H1 (cell line): ENCODE measurements at regions not wholly inside any gene's neighbourhood (a gene's known extent, or its start where the extent isn't known, plus 50 kb on each side); places are given as distances from the start of the nearest gene placed in this dataset.

ENCODE experiments used
- CTCF ChIA-PET: fragments of 300-600 bp; sonication (Branson Sonifier 250); formaldehyde crosslinking; loops from one replicate; lab custom pipeline; 2021; ENCODE audit not compliant: partially characterized antibody; lab: Charles Lee
- POLR2A ChIA-PET: fragments of 300-600 bp; sonication (Branson Sonifier 250); formaldehyde crosslinking; loops from one replicate; lab custom pipeline; 2021; ENCODE audit warnings: inconsistent platforms; ENCODE audit not compliant: partially characterized antibody; lab: Charles Lee
- DNase-seq, 2 experiments: peaks; one replicate each; pipeline versions ENCODE4 v3.0.0 to v3.0.0-alpha.2; 2010 to 2022; ENCODE audit warnings: low spot score in 2 of 2, low read depth in 1 of 2, mixed read lengths in 1 of 2
- FAIRE-seq: peaks from 2 replicates; lab custom pipeline; 2011; peaks lifted over from hg19 to GRCh38; lab: Jason Lieb, UNC
- H2AFZ ChIP-seq: 2 replicates; pipeline ENCODE4 v1.8.1; 2012; ENCODE audit warnings: low read length, inconsistent platforms
- H2AK5ac ChIP-seq: 2 replicates; pipeline ENCODE4 v1.6.1; 2013; ENCODE audit warnings: low read depth, low read length
- H2BK120ac ChIP-seq: replicated peaks from 2 replicates; pipeline ENCODE3; 2013; ENCODE audit warnings: low read depth, low read length, inconsistent platforms
- H2BK12ac ChIP-seq: 2 replicates; pipeline ENCODE4 v1.6.1; 2013; ENCODE audit warnings: low read depth, low read length
- H2BK15ac ChIP-seq: 2 replicates; pipeline ENCODE4 v1.6.1; 2013; ENCODE audit warnings: low read length
- H2BK20ac ChIP-seq: 2 replicates; pipeline ENCODE4 v1.6.1; 2013; ENCODE audit warnings: low read length
- H2BK5ac ChIP-seq: 2 replicates; pipeline ENCODE4 v1.6.1; 2013; ENCODE audit warnings: low read depth, low read length
- H3K14ac ChIP-seq: 2 replicates; pipeline ENCODE4 v1.6.1; 2013; ENCODE audit warnings: inconsistent platforms; ENCODE audit not compliant: insufficient read length
- H3K18ac ChIP-seq: 2 replicates; pipeline ENCODE4 v1.6.1; 2013; ENCODE audit warnings: low read length; ENCODE audit errors: extremely low read depth
- H3K23ac ChIP-seq: 2 replicates; pipeline ENCODE4 v1.6.1; 2013; ENCODE audit warnings: inconsistent platforms; ENCODE audit not compliant: insufficient read length
- H3K23me2 ChIP-seq: 2 replicates; pipeline ENCODE4 v1.6.1; 2013; ENCODE audit warnings: low read depth, low read length
- H3K27ac ChIP-seq: 2 replicates; pipeline ENCODE4 v1.6.1; 2011; ENCODE audit warnings: low read depth, low read length, inconsistent platforms
- H3K27me3 ChIP-seq, 4 experiments: replicated peaks in 1 of 4; 1 replicate in 1 of 4; 2 replicates in 3 of 4; pipeline versions ENCODE4 v1.6.1 to v1.8.1; 2011 to 2013; ENCODE audit warnings: low read length in 3 of 4, mild to moderate bottlenecking in 3 of 4, inconsistent platforms in 2 of 4, mixed read lengths in 2 of 4, moderate library complexity in 1 of 4; ENCODE audit not compliant: control insufficient read depth in 3 of 4, insufficient read depth in 3 of 4; ENCODE audit errors: extremely low read depth in 1 of 4
- H3K36me3 ChIP-seq, 4 experiments: 2 replicates each; pipeline versions ENCODE4 v1.6.1 to v1.8.1; 2011 to 2013; ENCODE audit warnings: mild to moderate bottlenecking in 4 of 4, low read length in 3 of 4, moderate library complexity in 2 of 4, control low read depth in 1 of 4, inconsistent platforms in 1 of 4; ENCODE audit not compliant: insufficient read depth in 4 of 4, control insufficient read depth in 2 of 4
- H3K4ac ChIP-seq: replicated peaks from 2 replicates; pipeline ENCODE3; 2013; ENCODE audit warnings: low read length, low read depth, mixed read lengths, inconsistent platforms; ENCODE audit not compliant: insufficient read length
- H3K4me1 ChIP-seq, 4 experiments: replicated peaks in 1 of 4; 1 replicate in 1 of 4; 2 replicates in 3 of 4; pipeline versions ENCODE4 v1.6.1 to v1.8.1; 2011 to 2013; ENCODE audit warnings: low read length in 3 of 4, inconsistent platforms in 2 of 4, mixed read lengths in 1 of 4; ENCODE audit not compliant: insufficient read depth in 4 of 4, control insufficient read depth in 3 of 4
- H3K4me2 ChIP-seq, 2 experiments: 2 replicates each; pipeline versions ENCODE4 v1.6.1 to v1.8.1; 2011 to 2013; ENCODE audit warnings: low read depth in 2 of 2, low read length in 2 of 2, control low read depth in 1 of 2, inconsistent platforms in 1 of 2, mild to moderate bottlenecking in 1 of 2; ENCODE audit not compliant: insufficient read depth in 1 of 2
- H3K4me3 ChIP-seq, 4 experiments: fragments of 200-600, 300-600 bp in 1 of 4; sonication (generic), shearing (Covaris generic), sonication (Bioruptor Twin) in 1 of 4; 2 replicates each; pipeline versions ENCODE4 v1.5.1 to v1.8.1; 2011 to 2016; ENCODE audit warnings: low read length in 4 of 4, low read depth in 3 of 4, control low read depth in 2 of 4, inconsistent platforms in 2 of 4, mild to moderate bottlenecking in 2 of 4, mixed read lengths in 1 of 4, moderate library complexity in 1 of 4; ENCODE audit not compliant: insufficient read depth in 2 of 4; ENCODE audit errors: extremely low read depth in 1 of 4
- H3K56ac ChIP-seq: replicated peaks from 2 replicates; pipeline ENCODE3; 2013; ENCODE audit warnings: low read depth, mild to moderate bottlenecking, mixed read lengths, low read length, inconsistent platforms; ENCODE audit not compliant: insufficient read length
- H3K79me1 ChIP-seq: 2 replicates; pipeline ENCODE4 v1.6.1; 2013; ENCODE audit warnings: low read depth, low read length, control low read depth
- H3K79me2 ChIP-seq, 2 experiments: 2 replicates each; pipeline versions ENCODE4 v1.6.1 to v1.8.1; 2012 to 2013; ENCODE audit warnings: low read length in 2 of 2, mild to moderate bottlenecking in 2 of 2, inconsistent platforms in 1 of 2; ENCODE audit not compliant: insufficient read depth in 2 of 2, control insufficient read depth in 1 of 2
- H3K9ac ChIP-seq, 4 experiments: replicated peaks in 1 of 4; 1 replicate in 1 of 4; 2 replicates in 3 of 4; pipeline versions ENCODE4 v1.6.1 to v1.8.1; 2011 to 2013; ENCODE audit warnings: low read depth in 3 of 4, low read length in 3 of 4, control low read depth in 2 of 4, mild to moderate bottlenecking in 2 of 4, moderate library complexity in 2 of 4, inconsistent platforms in 1 of 4; ENCODE audit errors: extremely low read depth in 1 of 4
- H3K9me3 ChIP-seq, 2 experiments: 2 replicates each; pipeline versions ENCODE4 v1.6.1 to v1.8.1; 2012 to 2013; ENCODE audit warnings: mild to moderate bottlenecking in 2 of 2, moderate library complexity in 2 of 2, control low read depth in 1 of 2, inconsistent platforms in 1 of 2, low read depth in 1 of 2, low read length in 1 of 2, mixed read lengths in 1 of 2; ENCODE audit not compliant: insufficient read depth in 2 of 2
- H4K20me1 ChIP-seq, 2 experiments: replicated peaks in 1 of 2; 2 replicates each; pipeline versions ENCODE3 to v1.8.1; 2011 to 2013; ENCODE audit warnings: inconsistent platforms in 2 of 2, low read length in 2 of 2, mild to moderate bottlenecking in 1 of 2; ENCODE audit not compliant: insufficient read depth in 2 of 2, control insufficient read depth in 1 of 2
- H4K5ac ChIP-seq: 2 replicates; pipeline ENCODE4 v1.6.1; 2013; ENCODE audit warnings: low read length, low read depth, mixed read lengths, inconsistent platforms; ENCODE audit not compliant: insufficient read length
- H4K8ac ChIP-seq: 2 replicates; pipeline ENCODE4 v1.8.0; 2013; ENCODE audit warnings: mild to moderate bottlenecking, moderate library complexity, low read length, inconsistent platforms; ENCODE audit not compliant: insufficient read depth; ENCODE audit errors: extremely low read depth
- H4K91ac ChIP-seq: replicated peaks from 2 replicates; pipeline ENCODE3; 2013; ENCODE audit warnings: low read length, mixed read lengths, inconsistent platforms; ENCODE audit not compliant: insufficient read length
- CEBPB ChIP-seq: IDR thresholded peaks from 2 replicates; pipeline ENCODE4 v1.6.1; 2012; ENCODE audit warnings: low read depth, low read length
- CHD1 ChIP-seq: IDR thresholded peaks from 2 replicates; pipeline ENCODE4 v1.6.1; 2012; ENCODE audit warnings: low read depth, low read length, improper control_type of control experiment
- HDAC6 ChIP-seq: IDR thresholded peaks from one replicate; pipeline ENCODE4 v1.7.1; 2012; ENCODE audit warnings: low read depth, mild to moderate bottlenecking, inconsistent platforms, low read length, moderate library complexity
- POLR2A ChIP-seq, 2 experiments: IDR thresholded peaks; 1 replicate in 1 of 2; 2 replicates in 1 of 2; pipeline ENCODE4 v1.6.1; 2011; ENCODE audit warnings: low read depth in 2 of 2, low read length in 2 of 2, mild to moderate bottlenecking in 2 of 2; ENCODE audit errors: control extremely low read depth in 1 of 2
- RAD21 ChIP-seq, 2 experiments: IDR thresholded peaks in 1 of 2; conservative IDR thresholded peaks in 1 of 2; 2 replicates each; pipeline ENCODE4 v1.6.1; 2011; ENCODE audit warnings: low read depth in 2 of 2, low read length in 2 of 2, improper control_type of control experiment in 1 of 2, inconsistent platforms in 1 of 2, mild to moderate bottlenecking in 1 of 2, moderate library complexity in 1 of 2
- RFX5 ChIP-seq: IDR thresholded peaks from 2 replicates; pipeline ENCODE4 v1.6.1; 2011; ENCODE audit warnings: low read depth, low read length, improper control_type of control experiment, borderline replicate concordance
- RXRA ChIP-seq: IDR thresholded peaks from 2 replicates; pipeline ENCODE4 v1.6.1; 2011; ENCODE audit warnings: low read depth, mild to moderate bottlenecking, low read length, moderate library complexity; ENCODE audit not compliant: insufficient read depth
- SAP30 ChIP-seq: fragments of 300-600 bp; sonication (generic); IDR thresholded peaks from 2 replicates; pipeline ENCODE4 v1.7.1; 2012; ENCODE audit warnings: low read length, moderate library complexity, mild to moderate bottlenecking, inconsistent platforms; ENCODE audit not compliant: insufficient read depth, insufficient replicate concordance
- SIN3A ChIP-seq, 2 experiments: IDR thresholded peaks in 1 of 2; conservative IDR thresholded peaks in 1 of 2; 2 replicates each; pipeline ENCODE4 v1.6.1; 2011 to 2012; ENCODE audit warnings: low read length in 2 of 2, improper control_type of control experiment in 1 of 2, low read depth in 1 of 2, mild to moderate bottlenecking in 1 of 2
- SIX5 ChIP-seq: IDR thresholded peaks from 2 replicates; pipeline ENCODE4 v1.6.1; 2011; ENCODE audit warnings: mild to moderate bottlenecking, low read depth, low read length
- SP2 ChIP-seq: IDR thresholded peaks from 2 replicates; pipeline ENCODE4 v1.6.1; 2012; ENCODE audit warnings: mild to moderate bottlenecking, low read length, inconsistent platforms
- TBP ChIP-seq: IDR thresholded peaks from 2 replicates; pipeline ENCODE4 v1.6.1; 2011; ENCODE audit warnings: low read depth, low read length, improper control_type of control experiment
- WGBS, 2 experiments: shearing (Covaris generic) in 1 of 2; methylation state at CpG; one replicate each; pipeline versions ENCODE4 v1.1.6 to v1.1.7; 2013 to 2015; ENCODE audit warnings: low lambda C conversion rate in 2 of 2, mixed read lengths in 2 of 2, inconsistent platforms in 1 of 2, low coverage in 1 of 2, missing lambda C conversion rate in 1 of 2; ENCODE audit not compliant: insufficient replicate concordance in 2 of 2, insufficient coverage in 1 of 2, insufficient read length in 1 of 2; ENCODE audit errors: extremely low coverage in 1 of 2, missing lambda C conversion rate in 1 of 2; 5-methylcytosine and 5-hydroxymethylcytosine counted together

DNA sequence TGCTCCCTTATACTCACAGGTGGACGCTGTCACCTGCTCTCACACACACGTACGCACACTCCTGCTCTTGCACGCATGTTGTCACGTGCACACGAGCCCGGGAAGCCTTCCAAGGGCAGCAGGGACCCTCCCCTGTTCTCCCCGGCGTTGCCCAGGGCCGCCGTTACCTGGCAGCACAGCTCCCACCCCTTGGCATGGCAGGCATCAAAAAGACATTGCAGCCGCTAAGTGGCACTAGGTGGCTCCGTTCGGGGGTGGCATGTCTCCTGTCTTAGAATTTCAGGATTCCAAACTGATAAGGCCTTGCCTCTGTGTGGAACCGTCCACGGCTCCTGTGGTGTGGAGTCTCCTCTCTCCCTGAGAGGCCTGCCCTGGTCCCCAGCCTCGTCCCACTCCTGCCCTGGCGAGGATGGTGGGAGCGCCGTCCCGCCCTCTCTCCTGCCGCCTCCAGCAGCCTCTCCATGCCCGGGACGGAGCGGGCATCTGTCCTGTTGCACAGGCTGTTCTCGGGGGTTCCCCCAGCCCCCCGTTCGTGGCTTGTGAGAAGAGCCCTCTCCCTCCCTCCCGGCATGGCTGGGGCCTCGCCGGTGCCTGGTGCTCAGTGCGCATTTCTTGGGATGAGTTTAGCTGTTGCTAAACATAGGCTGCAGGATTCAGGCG, 126.7 kb upstream of the GSE1 start:
- ChIA-PET CTCF (interaction anchor here (0.8 to 18.6 kb wide), 13 partner anchors 8 to 141 kb away, joined by 3 to 277 read pairs (median 4); no protein-coding TSS in a partner anchor), POLR2A (interaction anchor here (1.7 kb wide), 1 partner anchor 39 kb away, joined by 3 read pairs; no protein-coding TSS in a partner anchor)
- no peak overlapping the region for H2AFZ ChIP-seq
- H3K4me1 ChIP-seq, result peaks cover 0 to 4% (median 3%) of the 10 kb centered on the region in 4 experiments; a peak in 3 of 7 replicates
- peak overlapping the region; percentile 75; the same call in 1 of the 2 replicates for H2BK15ac ChIP-seq
- no peak for DNase-seq
- H3K23ac ChIP-seq, result no peak overlapping the region
- no peak overlapping the region for H3K4ac ChIP-seq
- H3K27me3 ChIP-seq, result no peaks in the 10 kb centered on the region
- H3K23me2 ChIP-seq, result no peaks in the 10 kb centered on the region
- WGBS, 2 experiments, result 91% methylated on average over 30 of the region's 33 CpGs; no CpG with 5 or more reads in 1 of the 2 experiments
- no peak overlapping the region for H3K4me2 ChIP-seq
- no peak overlapping the region for H3K27ac ChIP-seq
- H4K5ac ChIP-seq, result no peak overlapping the region
- no peak overlapping the region for H3K18ac ChIP-seq
- no peaks in the 10 kb centered on the region for H3K79me2 ChIP-seq
- FAIRE-seq, result no peak
- H2BK5ac ChIP-seq, result no peak overlapping the region
- H4K8ac ChIP-seq, result no peak overlapping the region; the same call in 1 of the 2 replicates
- no peak overlapping the region for H2BK12ac ChIP-seq
- H3K79me1 ChIP-seq, result no peaks in the 10 kb centered on the region; the same call in 1 of the 2 replicates
- no peak overlapping the region for H2AK5ac ChIP-seq
- no peak overlapping the region for H3K9ac ChIP-seq
- H2BK20ac ChIP-seq, result no peak overlapping the region
- no peak overlapping the region for H3K56ac ChIP-seq
- no peaks in the 10 kb centered on the region for H3K9me3 ChIP-seq
- H2BK120ac ChIP-seq, result no peak overlapping the region
- peaks cover 0 to 1% of the 10 kb centered on the region in 2 experiments for H4K20me1 ChIP-seq
- H4K91ac ChIP-seq, result peak overlapping the region; percentile 40
- no peaks in the 10 kb centered on the region for H3K36me3 ChIP-seq
- no peak overlapping the region for H3K14ac ChIP-seq
- H3K4me3 ChIP-seq, result no peak overlapping the region
- TF ChIP-seq SAP30 (no peak), HDAC6 (no peak), CEBPB (no peak), TBP (no peak), POLR2A (IDR thresholded peaks at IDR 0.05; ENCODE audit: control extremely low read depth in 1 of 2, low read depth in 2 of 2, low read length in 2 of 2) (no peak), SP2 (no peak), SIN3A (conservative IDR thresholded peaks at IDR 0.05 in 1 of 2, IDR thresholded peaks at IDR 0.05 in 1 of 2; ENCODE audit: low read depth in 1 of 2, low read length in 2 of 2) (no peak), SIX5 (no peak), RAD21 (IDR thresholded peaks at IDR 0.05 in 1 of 2, conservative IDR thresholded peaks at IDR 0.05 in 1 of 2; ENCODE audit: low read depth in 2 of 2, low read length in 2 of 2) (no peak), RFX5 (no peak), RXRA (no peak), CHD1 (no peak)
